HCT116 (cell line): ENCODE measurements at regions not wholly inside any gene's neighbourhood (a gene's known extent, or its start where the extent isn't known, plus 50 kb on each side); places are given as distances from the start of the nearest gene placed in this dataset.

Experiments used
- ATAC-seq: fragments of 200-7000 bp; cut with Tn5 transposase; 2 replicates; pipeline ENCODE4 v1.9.1; 2020; ENCODE audit warnings: mild to moderate bottlenecking, moderate library complexity
- BruUV-seq: library from RNA; stranded (reverse); fragments of 400-500 nt; replicated peaks from 2 replicates; lab custom pipeline; 2021; lab: Mats Ljungman, UMichigan
- CTCF ChIA-PET: fragments of 300-600 bp; sonication (Branson Sonifier 250); formaldehyde crosslinking; loops from one replicate; lab custom pipeline; 2021; ENCODE audit warnings: antibody characterized with exemption; lab: Charles Lee
- POLR2A ChIA-PET: fragments of 300-600, 350-600 bp; sonication (Branson Sonifier 250); formaldehyde crosslinking; loops from one replicate; lab custom pipeline; 2021; ENCODE audit warnings: antibody characterized with exemption; lab: Charles Lee
- RAD21 ChIA-PET, 2 experiments: fragments of 300-600 bp; sonication (Branson Sonifier 250); formaldehyde crosslinking; loops; one replicate each; lab custom pipeline; 2023; ENCODE audit warnings: low total read pairs in 2 of 2; ENCODE audit not compliant: uncharacterized antibody in 2 of 2, unreplicated experiment in 2 of 2, low non-redundant PET in 1 of 2; lab: Charles Lee
- DNase-seq: peaks from one replicate; pipeline ENCODE4 v3.0.0-alpha.2; 2010; ENCODE audit warnings: low read depth, low spot score
- H2AFZ ChIP-seq: fragments of 200-600 bp; shearing (Covaris generic), sonication (generic); 2 replicates; pipeline ENCODE4 v1.6.1; 2017; ENCODE audit warnings: low read depth, mixed run types, mixed read lengths, antibody characterized with exemption, low read length; ENCODE audit not compliant: poor library complexity, severe bottlenecking
- H3K27ac ChIP-seq: 2 replicates; pipeline ENCODE4 v1.5.1; 2012; ENCODE audit warnings: low read depth, low read length
- H3K27me3 ChIP-seq: fragments of 200-600 bp; sonication (generic); 2 replicates; pipeline ENCODE4 v1.6.1; 2016; ENCODE audit warnings: mixed run types, low read length, mixed read lengths; ENCODE audit not compliant: insufficient read depth
- H3K36me3 ChIP-seq, 2 experiments: fragments of 200-500 bp in 1 of 2; fragments of 200-600 bp in 1 of 2; sonication (Bioruptor generic) in 1 of 2; sonication (generic) in 1 of 2; 2 replicates each; pipeline versions ENCODE4 v1.5.1 to v1.6.1; 2014 to 2016; ENCODE audit warnings: low read length in 2 of 2, inconsistent platforms in 1 of 2, mixed read lengths in 1 of 2, mixed run types in 1 of 2; ENCODE audit not compliant: insufficient read depth in 2 of 2, control insufficient read depth in 1 of 2
- H3K4me1 ChIP-seq, 2 experiments: fragments of 200-600 bp in 1 of 2; sonication (generic) in 1 of 2; 2 replicates each; pipeline versions ENCODE4 v1.5.1 to v1.6.1; 2012 to 2017; ENCODE audit warnings: low read length in 2 of 2, inconsistent platforms in 1 of 2, mild to moderate bottlenecking in 1 of 2, mixed read lengths in 1 of 2, mixed run types in 1 of 2, moderate library complexity in 1 of 2; ENCODE audit not compliant: insufficient read depth in 2 of 2, control insufficient read depth in 1 of 2
- H3K4me2 ChIP-seq: fragments of 200-600 bp; sonication (generic); 2 replicates; pipeline ENCODE4 v1.6.1; 2017; ENCODE audit warnings: mixed run types, low read length, mixed read lengths
- H3K4me3 ChIP-seq, 2 experiments: fragments of 200-600 bp in 1 of 2; sonication (generic) in 1 of 2; replicated peaks in 1 of 2; 2 replicates each; pipeline ENCODE4 v1.5.1; 2011 to 2016; ENCODE audit warnings: low read length in 2 of 2, control low read depth in 1 of 2, low read depth in 1 of 2, mild to moderate bottlenecking in 1 of 2, mixed read lengths in 1 of 2, mixed run types in 1 of 2
- H3K79me2 ChIP-seq: fragments of 200-600 bp; sonication (generic); 2 replicates; pipeline ENCODE4 v1.6.1; 2017; ENCODE audit warnings: mild to moderate bottlenecking, mixed run types, low read length, moderate library complexity, mixed read lengths; ENCODE audit not compliant: insufficient read depth
- H3K9ac ChIP-seq: fragments of 200-600 bp; sonication (generic); 2 replicates; pipeline ENCODE4 v1.6.1; 2016; ENCODE audit warnings: low read length, mixed read lengths
- H3K9me2 ChIP-seq: fragments of 200-600 bp; sonication (generic), shearing (Covaris generic); 2 replicates; pipeline ENCODE4 v1.6.1; 2017; ENCODE audit warnings: mixed run types, mild to moderate bottlenecking, moderate library complexity; ENCODE audit not compliant: insufficient read depth
- H3K9me3 ChIP-seq, 2 experiments: fragments of 200-500 bp in 1 of 2; fragments of 200-600 bp in 1 of 2; sonication (Bioruptor generic) in 1 of 2; sonication (generic) in 1 of 2; 2 replicates each; pipeline ENCODE4 v1.6.1; 2014 to 2017; ENCODE audit warnings: low read length in 2 of 2, mixed read lengths in 2 of 2, inconsistent platforms in 1 of 2, low read depth in 1 of 2, mild to moderate bottlenecking in 1 of 2, mixed run types in 1 of 2, moderate library complexity in 1 of 2; ENCODE audit not compliant: control insufficient read depth in 1 of 2, insufficient read depth in 1 of 2
- H4K20me1 ChIP-seq: fragments of 200-600 bp; sonication (generic), shearing (Covaris generic); 2 replicates; pipeline ENCODE4 v1.6.1; 2017; ENCODE audit warnings: mixed run types, mild to moderate bottlenecking, moderate library complexity; ENCODE audit not compliant: insufficient read depth
- CBX3 ChIP-seq: IDR thresholded peaks from 2 replicates; pipeline ENCODE4 v1.6.1; 2012; ENCODE audit warnings: low read depth
- CEBPB ChIP-seq: IDR thresholded peaks from 2 replicates; pipeline ENCODE4 v1.6.1; 2012; ENCODE audit warnings: low read depth
- EGR1 ChIP-seq: IDR thresholded peaks from 2 replicates; pipeline ENCODE4 v1.6.1; 2012; ENCODE audit warnings: low read depth
- FOSL1 ChIP-seq: IDR thresholded peaks from 2 replicates; pipeline ENCODE4 v1.6.1; 2012; ENCODE audit warnings: low read depth
- JUND ChIP-seq: IDR thresholded peaks from 2 replicates; pipeline ENCODE4 v1.6.1; 2012
- MAX ChIP-seq: IDR thresholded peaks from 2 replicates; pipeline ENCODE4 v1.6.1; 2012
- RAD21 ChIP-seq: IDR thresholded peaks from 2 replicates; pipeline ENCODE4 v1.6.1; 2012; ENCODE audit warnings: low read depth, mild to moderate bottlenecking
- SIN3A ChIP-seq: IDR thresholded peaks from 2 replicates; pipeline ENCODE4 v1.6.1; 2012; ENCODE audit warnings: low read depth
- YY1 ChIP-seq: IDR thresholded peaks from 2 replicates; pipeline ENCODE4 v1.6.1; 2011; ENCODE audit warnings: low read length, low read depth, moderate library complexity, mild to moderate bottlenecking; ENCODE audit not compliant: insufficient replicate concordance; ENCODE audit errors: extremely low read depth
- ZBTB33 ChIP-seq: IDR thresholded peaks from 2 replicates; pipeline ENCODE4 v1.6.1; 2011; ENCODE audit warnings: mild to moderate bottlenecking, low read length, moderate library complexity; ENCODE audit not compliant: insufficient replicate concordance; ENCODE audit errors: extremely low read depth
- ZFX ChIP-seq: fragments of 450-650 bp; IDR thresholded peaks from 2 replicates; pipeline ENCODE4 v1.6.1; 2017
- ZNF274 ChIP-seq: fragments of 200-500 bp; sonication (Bioruptor generic); IDR thresholded peaks from 2 replicates; pipeline ENCODE4 v1.6.1; 2014; ENCODE audit warnings: mild to moderate bottlenecking, low read depth, low read length, inconsistent platforms
- intact Hi-C: fragments of 100-400 bp; cut with micrococcal nuclease; formaldehyde crosslinking; loops from 2 replicates; pipeline ENCODE4 v1.10.0; 2022

- H3K27me3 ChIP-seq: no peaks in the 10 kb centered on the region
- RAD21 ChIA-PET: no interaction called here
Measured at GRCh38 chr3:76657909-76658308, 382.0 kb upstream of the ROBO2 start.

More at GRCh38 chr3:76657909-76658308, 382.0 kb upstream of the ROBO2 start:
- Histone ChIP-seq H3K36me3 (no peaks in the 10 kb centered on the region), H3K79me2 (no peaks in the 10 kb centered on the region), H3K9ac (no peak overlapping the region), H3K4me2 (no peak overlapping the region), H4K20me1 (no peaks in the 10 kb centered on the region), H3K4me3 (no peak overlapping the region), H3K27ac (no peak overlapping the region), H2AFZ (no peak overlapping the region), H3K4me1 (no peaks in the 10 kb centered on the region), H3K9me2 (no peaks in the 10 kb centered on the region), H3K9me3 (peaks cover 6 to 11% of the 10 kb centered on the region in 2 experiments; a peak in 2 of 4 replicates)
- BruUV-seq: no TSS peak
- no peak for ATAC-seq
- POLR2A ChIA-PET: no interaction called here
- CTCF ChIA-PET: no interaction called here
- no peak for TF ChIP-seq YY1
- TF ChIP-seq EGR1: no peak
- TF ChIP-seq ZFX: no peak
- no peak for TF ChIP-seq CBX3
- no peak for TF ChIP-seq RAD21
- no peak for TF ChIP-seq MAX
- no peak for TF ChIP-seq FOSL1
- TF ChIP-seq ZBTB33: no peak
- no peak for TF ChIP-seq JUND
- no peak for TF ChIP-seq SIN3A
- TF ChIP-seq ZNF274: no peak
- no peak for TF ChIP-seq CEBPB
- intact Hi-C loops: no loop called here
- DNase-seq: no peak
